ENCODE measurements at regions not wholly inside any gene's neighbourhood (a gene's known extent, or its start where the extent isn't known, plus 50 kb on each side); places are given as distances from the start of the nearest gene placed in this dataset.
"Not testable (repeated sequence)": the region's sequence is repeated elsewhere in the genome, so short reads cannot be mapped to it uniquely, and the experiment has no call there.

- Histone ChIP-seq H3K27me3 (ENCODE audit: low read depth, low read length) (no peaks in the 10 kb centered on the region), H3K36me3 (ENCODE audit: control insufficient read depth in 1 of 2, insufficient read depth in 2 of 2, low read length in 2 of 2) (no peaks in the 10 kb centered on the region), H3K27ac (ENCODE audit: low read length) (no peak overlapping the region), H3K4me3 (ENCODE audit: low read depth in 1 of 2, low read length in 2 of 2) (no peak overlapping the region), H3K4me1 (ENCODE audit: control insufficient read depth in 1 of 2, insufficient read depth in 2 of 2, low read length in 2 of 2) (no peaks in the 10 kb centered on the region), H3K9me3 (ENCODE audit: control insufficient read depth in 1 of 2, low read length in 2 of 2) (no peaks in the 10 kb centered on the region)
Observed at GRCh38 chr16:17557949-17558348, 87.2 kb upstream of the XYLT1 start.

DNA sequence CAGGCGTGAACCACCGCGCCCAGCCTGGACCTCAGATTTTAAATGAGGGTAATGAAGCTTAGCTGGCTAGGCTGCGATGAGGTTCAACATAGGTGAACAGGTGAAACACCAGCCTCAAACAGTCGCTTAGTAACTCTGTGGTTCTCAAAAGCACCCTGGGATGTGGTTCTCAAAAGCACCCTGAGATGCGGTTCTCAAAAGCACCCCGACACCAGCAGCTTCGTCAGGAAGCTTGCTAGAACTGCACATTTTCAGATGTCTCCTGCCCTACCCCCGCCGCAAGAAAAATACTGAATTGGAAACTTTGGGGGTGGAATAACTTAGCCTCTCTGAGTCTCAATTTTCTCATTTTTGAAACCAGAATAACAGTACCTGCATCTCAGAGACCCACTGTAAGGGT, 86.7 kb upstream of the XYLT1 start:
- no peaks in the 10 kb centered on the region for H3K4me1 ChIP-seq (ENCODE audit: control insufficient read depth in 1 of 2, insufficient read depth in 2 of 2, low read length in 2 of 2)
- H3K27me3 ChIP-seq (ENCODE audit: low read depth, low read length): no peaks in the 10 kb centered on the region

GRCh38 chr16:17556276-17557052, 85.7 kb upstream of the XYLT1 start:
- Histone ChIP-seq H3K36me3 (ENCODE audit: control insufficient read depth in 1 of 2, insufficient read depth in 2 of 2, low read length in 2 of 2) (no peaks in the 10 kb centered on the region), H3K4me3 (ENCODE audit: low read depth in 1 of 2, low read length in 2 of 2) (no peak overlapping the region), H3K27me3 (ENCODE audit: low read depth, low read length) (no peaks in the 10 kb centered on the region), H3K9me3 (ENCODE audit: control insufficient read depth in 1 of 2, low read length in 2 of 2) (no peaks in the 10 kb centered on the region), H3K4me1 (ENCODE audit: control insufficient read depth in 1 of 2, insufficient read depth in 2 of 2, low read length in 2 of 2) (no peaks in the 10 kb centered on the region), H3K27ac (ENCODE audit: low read length) (no peak overlapping the region)

More for the DNA sequence above, 86.7 kb upstream of the XYLT1 start:
- Histone ChIP-seq H3K27ac (ENCODE audit: low read length) (no peak overlapping the region), H3K36me3 (ENCODE audit: control insufficient read depth in 1 of 2, insufficient read depth in 2 of 2, low read length in 2 of 2) (no peaks in the 10 kb centered on the region), H3K4me3 (ENCODE audit: low read depth in 1 of 2, low read length in 2 of 2) (no peak overlapping the region), H3K9me3 (ENCODE audit: control insufficient read depth in 1 of 2, low read length in 2 of 2) (no peaks in the 10 kb centered on the region)

DNA sequence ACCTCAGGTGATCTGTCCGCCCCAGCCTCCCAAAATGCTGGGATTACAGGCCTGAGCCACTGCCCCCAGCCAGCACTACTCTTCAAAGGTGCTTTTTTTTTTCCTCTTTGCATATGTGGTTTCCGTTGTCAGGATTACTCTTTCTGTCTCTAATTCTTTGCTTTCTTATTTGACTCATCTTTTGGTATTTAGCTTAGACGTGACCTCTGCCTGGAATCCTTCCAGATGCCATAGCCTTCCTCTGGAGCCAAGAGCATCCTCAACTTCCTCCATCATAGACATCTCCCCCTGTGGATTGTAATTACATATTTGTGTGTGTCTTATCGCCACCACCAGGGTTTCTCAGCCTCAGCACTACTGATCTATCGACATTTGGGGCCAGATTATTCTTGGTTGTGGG, 84.4 kb upstream of the XYLT1 start:
- Histone ChIP-seq H3K4me3 (ENCODE audit: low read depth in 1 of 2, low read length in 2 of 2) (no peak overlapping the region), H3K9me3 (ENCODE audit: control insufficient read depth in 1 of 2, low read length in 2 of 2) (no peaks in the 10 kb centered on the region), H3K27me3 (ENCODE audit: low read depth, low read length) (no peaks in the 10 kb centered on the region), H3K36me3 (ENCODE audit: control insufficient read depth in 1 of 2, insufficient read depth in 2 of 2, low read length in 2 of 2) (no peaks in the 10 kb centered on the region), H3K27ac (ENCODE audit: low read length) (no peak overlapping the region), H3K4me1 (ENCODE audit: control insufficient read depth in 1 of 2, insufficient read depth in 2 of 2, low read length in 2 of 2) (no peaks in the 10 kb centered on the region)

DNA sequence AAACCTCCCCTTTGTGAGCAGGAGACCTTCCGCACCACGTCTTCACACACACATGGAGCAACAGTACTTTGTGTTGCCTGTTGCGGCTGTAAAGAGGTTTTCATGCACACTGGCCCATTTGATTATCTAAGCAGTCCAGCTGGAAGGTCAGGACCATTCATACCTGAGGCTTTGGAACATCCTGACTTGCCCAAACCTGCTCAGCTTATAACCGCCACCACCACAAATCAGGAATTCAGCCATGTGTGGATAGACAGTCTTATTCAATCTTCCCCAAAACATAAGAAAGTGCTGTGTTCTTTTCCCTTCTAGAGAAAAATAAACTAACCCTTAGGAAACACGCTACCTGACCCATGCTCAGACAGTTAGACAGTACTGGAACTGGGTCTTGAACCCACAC, 81.6 kb upstream of the XYLT1 start:
- Histone ChIP-seq H3K27ac (ENCODE audit: low read length) (no peak overlapping the region), H3K4me3 (ENCODE audit: low read depth in 1 of 2, low read length in 2 of 2) (no peak overlapping the region), H3K27me3 (ENCODE audit: low read depth, low read length) (no peaks in the 10 kb centered on the region), H3K9me3 (ENCODE audit: control insufficient read depth in 1 of 2, low read length in 2 of 2) (no peaks in the 10 kb centered on the region), H3K36me3 (ENCODE audit: control insufficient read depth in 1 of 2, insufficient read depth in 2 of 2, low read length in 2 of 2) (no peaks in the 10 kb centered on the region), H3K4me1 (ENCODE audit: control insufficient read depth in 1 of 2, insufficient read depth in 2 of 2, low read length in 2 of 2) (no peaks in the 10 kb centered on the region)

DNA sequence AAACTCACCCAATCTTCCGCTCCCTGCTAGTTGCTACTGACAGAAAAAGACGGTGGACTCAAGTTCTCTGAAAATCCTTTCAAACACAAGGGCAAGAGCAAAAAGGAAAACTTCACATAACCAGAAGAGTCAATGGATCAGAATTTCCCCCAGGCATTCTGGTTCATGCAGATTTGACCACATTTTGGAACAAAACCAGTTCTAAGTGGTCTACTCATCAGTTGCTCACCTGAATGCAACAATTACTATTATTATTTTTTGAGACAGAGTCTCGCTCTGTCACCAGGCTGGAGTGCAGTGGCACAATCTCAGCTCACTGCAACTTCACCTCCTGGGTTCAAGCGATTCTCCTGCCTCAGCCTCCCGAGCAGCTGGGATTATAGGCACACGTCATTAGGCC, 80.9 kb upstream of the XYLT1 start:
- H3K9me3 ChIP-seq (ENCODE audit: control insufficient read depth in 1 of 2, low read length in 2 of 2): not testable (repeated sequence)

GRCh38 chr16:17548825-17549224, 78.1 kb upstream of the XYLT1 start:
- no peak overlapping the region for H3K4me3 ChIP-seq (ENCODE audit: low read depth in 1 of 2, low read length in 2 of 2)
- H3K4me1 ChIP-seq (ENCODE audit: control insufficient read depth in 1 of 2, insufficient read depth in 2 of 2, low read length in 2 of 2): no peaks in the 10 kb centered on the region
- H3K27me3 ChIP-seq (ENCODE audit: low read depth, low read length): no peaks in the 10 kb centered on the region
- H3K27ac ChIP-seq (ENCODE audit: low read length): no peak overlapping the region
- H3K9me3 ChIP-seq (ENCODE audit: control insufficient read depth in 1 of 2, low read length in 2 of 2): no peaks in the 10 kb centered on the region
- no peaks in the 10 kb centered on the region for H3K36me3 ChIP-seq (ENCODE audit: control insufficient read depth in 1 of 2, insufficient read depth in 2 of 2, low read length in 2 of 2)

More for the DNA sequence above, 80.9 kb upstream of the XYLT1 start:
- not testable (repeated sequence) for H3K27ac ChIP-seq (ENCODE audit: low read length); H3K4me1 ChIP-seq (ENCODE audit: control insufficient read depth in 1 of 2, insufficient read depth in 2 of 2, low read length in 2 of 2); H3K36me3 ChIP-seq (ENCODE audit: control insufficient read depth in 1 of 2, insufficient read depth in 2 of 2, low read length in 2 of 2); H3K4me3 ChIP-seq (ENCODE audit: low read depth in 1 of 2, low read length in 2 of 2); H3K27me3 ChIP-seq (ENCODE audit: low read depth, low read length)

- no peaks in the 10 kb centered on the region for H3K36me3 ChIP-seq (ENCODE audit: control insufficient read depth in 1 of 2, insufficient read depth in 2 of 2, low read length in 2 of 2)
- no peaks in the 10 kb centered on the region for H3K9me3 ChIP-seq (ENCODE audit: control insufficient read depth in 1 of 2, low read length in 2 of 2)
- H3K27ac ChIP-seq (ENCODE audit: low read length): no peak overlapping the region
- H3K27me3 ChIP-seq (ENCODE audit: low read depth, low read length): no peaks in the 10 kb centered on the region
- H3K4me1 ChIP-seq (ENCODE audit: control insufficient read depth in 1 of 2, insufficient read depth in 2 of 2, low read length in 2 of 2): no peaks in the 10 kb centered on the region
- no peak overlapping the region for H3K4me3 ChIP-seq (ENCODE audit: low read depth in 1 of 2, low read length in 2 of 2)
Observed at GRCh38 chr16:17544785-17545184, 74.0 kb upstream of the XYLT1 start.

- Histone ChIP-seq H3K9me3 (ENCODE audit: control insufficient read depth in 1 of 2, low read length in 2 of 2) (no peaks in the 10 kb centered on the region), H3K4me3 (ENCODE audit: low read depth in 1 of 2, low read length in 2 of 2) (no peak overlapping the region), H3K36me3 (ENCODE audit: control insufficient read depth in 1 of 2, insufficient read depth in 2 of 2, low read length in 2 of 2) (no peaks in the 10 kb centered on the region), H3K27me3 (ENCODE audit: low read depth, low read length) (no peaks in the 10 kb centered on the region), H3K4me1 (ENCODE audit: control insufficient read depth in 1 of 2, insufficient read depth in 2 of 2, low read length in 2 of 2) (no peaks in the 10 kb centered on the region), H3K27ac (ENCODE audit: low read length) (no peak overlapping the region)
Observed at GRCh38 chr16:17544304-17544703, 73.5 kb upstream of the XYLT1 start.

DNA sequence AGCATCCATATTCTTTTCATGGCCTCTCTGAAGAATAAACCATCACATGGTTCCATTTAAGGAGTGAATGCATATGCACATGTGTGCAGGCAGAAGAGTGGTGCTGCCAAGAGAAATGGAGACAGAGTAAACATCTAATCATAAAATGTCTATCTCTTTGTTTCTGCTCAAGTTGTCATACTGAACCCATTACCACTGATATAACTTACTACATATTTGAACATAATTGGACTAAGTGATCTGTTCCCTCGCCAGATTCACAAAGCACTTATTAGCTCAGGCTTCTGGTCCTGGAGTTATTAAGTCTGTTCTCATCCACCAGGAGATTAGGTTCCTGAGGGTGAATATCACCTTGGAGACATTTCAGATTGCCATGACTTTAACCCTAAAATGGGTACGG, 72.3 kb upstream of the XYLT1 start:
- Histone ChIP-seq H3K4me1 (ENCODE audit: control insufficient read depth in 1 of 2, insufficient read depth in 2 of 2, low read length in 2 of 2) (no peaks in the 10 kb centered on the region), H3K9me3 (ENCODE audit: control insufficient read depth in 1 of 2, low read length in 2 of 2) (no peaks in the 10 kb centered on the region), H3K36me3 (ENCODE audit: control insufficient read depth in 1 of 2, insufficient read depth in 2 of 2, low read length in 2 of 2) (no peaks in the 10 kb centered on the region), H3K27me3 (ENCODE audit: low read depth, low read length) (no peaks in the 10 kb centered on the region), H3K4me3 (ENCODE audit: low read depth in 1 of 2, low read length in 2 of 2) (no peak overlapping the region), H3K27ac (ENCODE audit: low read length) (no peak overlapping the region)

DNA sequence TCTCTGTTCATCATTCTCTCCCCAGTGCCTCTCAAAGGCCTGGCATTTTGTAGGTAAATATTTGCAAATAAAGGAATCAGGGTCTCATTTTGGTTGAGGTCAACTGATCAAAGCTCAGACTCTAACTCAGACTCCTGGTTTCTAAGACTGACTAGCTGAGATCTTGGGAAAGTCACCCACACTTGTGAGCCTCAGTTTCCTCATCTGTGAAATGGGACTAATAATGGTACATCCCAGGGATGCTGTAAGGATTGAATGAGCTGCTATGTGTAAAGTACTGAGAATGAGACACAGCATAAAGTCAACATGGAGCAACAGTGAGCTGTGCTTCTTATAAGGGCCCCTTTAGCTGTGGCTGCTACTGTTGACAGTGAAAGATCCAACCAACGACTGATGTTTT, 70.6 kb upstream of the XYLT1 start:
- H3K27me3 ChIP-seq (ENCODE audit: low read depth, low read length): no peaks in the 10 kb centered on the region
- no peaks in the 10 kb centered on the region for H3K4me1 ChIP-seq (ENCODE audit: control insufficient read depth in 1 of 2, insufficient read depth in 2 of 2, low read length in 2 of 2)

DNA sequence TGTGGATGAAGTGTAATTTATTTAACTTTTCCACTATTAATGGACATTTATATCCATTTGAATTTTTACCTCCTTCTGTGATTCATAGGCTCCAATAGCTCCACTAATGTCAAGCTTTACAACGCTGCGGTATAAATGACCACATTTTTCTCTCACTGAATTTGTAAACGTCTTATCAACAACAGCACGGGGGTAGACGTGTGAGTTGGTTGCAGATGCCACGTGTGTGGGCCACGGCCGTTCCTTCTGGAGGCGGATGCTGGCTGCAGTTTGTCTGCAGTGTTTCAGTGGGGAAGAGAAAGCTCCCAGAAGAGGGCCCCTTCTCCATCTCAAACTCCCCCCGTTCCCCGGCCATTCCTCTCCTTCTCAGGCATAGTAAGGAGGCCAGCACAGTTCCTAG, 68.2 kb upstream of the XYLT1 start:
- Histone ChIP-seq H3K4me1 (ENCODE audit: control insufficient read depth in 1 of 2, insufficient read depth in 2 of 2, low read length in 2 of 2) (no peaks in the 10 kb centered on the region), H3K36me3 (ENCODE audit: control insufficient read depth in 1 of 2, insufficient read depth in 2 of 2, low read length in 2 of 2) (no peaks in the 10 kb centered on the region), H3K27me3 (ENCODE audit: low read depth, low read length) (no peaks in the 10 kb centered on the region), H3K4me3 (ENCODE audit: low read depth in 1 of 2, low read length in 2 of 2) (no peak overlapping the region), H3K9me3 (ENCODE audit: control insufficient read depth in 1 of 2, low read length in 2 of 2) (no peaks in the 10 kb centered on the region), H3K27ac (ENCODE audit: low read length) (no peak overlapping the region)

More for the DNA sequence above, 70.6 kb upstream of the XYLT1 start:
- Histone ChIP-seq H3K9me3 (ENCODE audit: control insufficient read depth in 1 of 2, low read length in 2 of 2) (no peaks in the 10 kb centered on the region), H3K36me3 (ENCODE audit: control insufficient read depth in 1 of 2, insufficient read depth in 2 of 2, low read length in 2 of 2) (no peaks in the 10 kb centered on the region), H3K4me3 (ENCODE audit: low read depth in 1 of 2, low read length in 2 of 2) (no peak overlapping the region), H3K27ac (ENCODE audit: low read length) (no peak overlapping the region)
